Stimulated activated naive CD8-positive, alpha-beta T cell treated with anti-CD3 and anti-CD28 coated beads, Interleukin-15, Interleukin-2, amounts not matched to agents 100 ng/mL and 50 ng/mL, for 24 hours (primary cell): ENCODE measurements at regions not wholly inside any gene's neighbourhood (a gene's known extent, or its start where the extent isn't known, plus 50 kb on each side); places are given as distances from the start of the nearest gene placed in this dataset.

Experiments
- H3K27ac Mint-ChIP-seq: one replicate; pipeline ENCODE4 v1.8.0; 2021; ENCODE audit warnings: mild to moderate bottlenecking, mixed read lengths
- H3K27me3 Mint-ChIP-seq: one replicate; pipeline ENCODE4 v1.8.0; 2021; ENCODE audit warnings: mixed read lengths
- H3K36me3 Mint-ChIP-seq: one replicate; pipeline ENCODE4 v1.8.0; 2021; ENCODE audit warnings: low read depth, mixed read lengths
- H3K4me1 Mint-ChIP-seq: one replicate; pipeline ENCODE4 v1.8.0; 2021; ENCODE audit warnings: low read depth, mixed read lengths
- H3K4me3 Mint-ChIP-seq: one replicate; pipeline ENCODE4 v1.8.0; 2021; ENCODE audit warnings: mild to moderate bottlenecking, mixed read lengths
- H3K9me3 Mint-ChIP-seq: one replicate; pipeline ENCODE4 v1.8.0; 2021; ENCODE audit warnings: mixed read lengths

DNA sequence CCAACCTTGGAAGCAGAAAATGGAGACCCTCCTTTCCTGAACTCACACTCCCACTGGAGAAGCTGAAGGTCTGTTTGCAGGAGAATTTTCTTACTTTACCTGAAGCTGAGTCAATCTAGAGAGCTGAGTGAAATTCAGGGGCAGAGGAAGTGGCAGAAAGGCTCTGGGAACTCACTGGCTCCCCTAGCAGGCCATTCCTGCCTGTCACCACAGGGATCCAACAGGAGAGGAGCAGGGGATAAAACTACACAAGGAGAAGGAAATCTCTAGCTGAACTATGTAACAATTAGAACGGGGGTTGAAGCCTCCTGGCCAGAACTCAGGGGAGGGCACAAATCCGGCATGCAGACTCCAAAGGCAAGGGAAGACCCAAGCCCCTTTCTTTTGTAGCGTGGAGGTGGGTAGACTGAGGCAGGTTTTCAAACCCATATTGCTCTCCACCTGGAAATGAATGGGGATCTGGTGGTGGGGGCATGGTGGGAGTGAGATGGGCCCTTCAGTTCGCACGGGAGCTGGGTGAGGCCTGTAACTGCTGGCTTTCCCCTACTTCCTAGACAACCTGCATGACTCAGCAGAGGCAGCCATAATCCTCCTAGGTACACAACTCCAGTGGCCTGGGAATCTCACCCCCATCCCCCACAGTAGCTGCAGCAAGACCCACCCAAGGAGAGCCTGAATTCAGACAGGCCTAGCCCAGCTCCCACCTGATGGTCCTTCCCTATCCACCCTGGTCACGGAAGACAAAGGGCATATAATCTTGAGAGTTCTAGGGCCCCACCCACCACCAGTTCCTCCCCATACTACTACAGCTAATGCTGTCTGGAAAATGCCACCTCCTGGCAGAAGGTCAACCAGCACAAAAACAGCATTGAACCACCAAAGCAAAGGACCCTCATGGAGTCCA, 158.1 kb downstream of the LTN1 start:
- no peaks in the 10 kb centered on the region for H3K36me3 Mint-ChIP-seq
- H3K27ac Mint-ChIP-seq: no peak overlapping the region
- peaks cover 72% of the 10 kb centered on the region for H3K4me1 Mint-ChIP-seq
- H3K4me3 Mint-ChIP-seq: no peak overlapping the region
- no peaks in the 10 kb centered on the region for H3K27me3 Mint-ChIP-seq
- no peaks in the 10 kb centered on the region for H3K9me3 Mint-ChIP-seq

- Mint-ChIP-seq H3K4me1 (peaks cover 72% of the 10 kb centered on the region), H3K4me3 (no peak overlapping the region), H3K27ac (no peak overlapping the region), H3K9me3 (no peaks in the 10 kb centered on the region), H3K36me3 (no peaks in the 10 kb centered on the region), H3K27me3 (no peaks in the 10 kb centered on the region)
These were observed 159.1 kb downstream of the LTN1 start for GRCh38 chr21:28833609-28834008.

- H3K36me3 Mint-ChIP-seq: no peaks in the 10 kb centered on the region
- H3K27me3 Mint-ChIP-seq: no peaks in the 10 kb centered on the region
- H3K9me3 Mint-ChIP-seq: no peaks in the 10 kb centered on the region
- H3K4me3 Mint-ChIP-seq: no peak overlapping the region
- H3K27ac Mint-ChIP-seq: no peak overlapping the region
- peaks cover 72% of the 10 kb centered on the region for H3K4me1 Mint-ChIP-seq
These were observed 159.5 kb downstream of the LTN1 start for GRCh38 chr21:28833182-28833581.

DNA sequence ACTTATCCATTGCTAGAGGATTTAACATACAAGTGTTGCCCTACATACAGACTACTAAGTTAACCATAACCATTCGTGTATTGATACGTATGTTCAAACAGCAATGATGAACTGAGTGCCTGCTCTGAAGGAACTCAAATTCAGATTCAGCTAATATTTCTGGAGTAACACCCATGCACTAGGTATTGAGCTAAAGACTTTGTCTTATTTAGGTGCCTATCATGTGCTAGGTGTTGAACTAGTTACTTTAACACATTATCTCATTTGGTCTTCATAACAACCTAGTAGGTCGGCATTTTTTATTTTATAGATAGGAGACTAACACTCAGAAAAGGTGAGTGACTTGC, 160.0 kb downstream of the LTN1 start:
- no peak overlapping the region for H3K4me3 Mint-ChIP-seq
- no peaks in the 10 kb centered on the region for H3K36me3 Mint-ChIP-seq
- H3K27ac Mint-ChIP-seq: peak overlapping the region; percentile 80
- no peaks in the 10 kb centered on the region for H3K9me3 Mint-ChIP-seq
- peaks cover 68% of the 10 kb centered on the region for H3K4me1 Mint-ChIP-seq
- H3K27me3 Mint-ChIP-seq: no peaks in the 10 kb centered on the region

DNA sequence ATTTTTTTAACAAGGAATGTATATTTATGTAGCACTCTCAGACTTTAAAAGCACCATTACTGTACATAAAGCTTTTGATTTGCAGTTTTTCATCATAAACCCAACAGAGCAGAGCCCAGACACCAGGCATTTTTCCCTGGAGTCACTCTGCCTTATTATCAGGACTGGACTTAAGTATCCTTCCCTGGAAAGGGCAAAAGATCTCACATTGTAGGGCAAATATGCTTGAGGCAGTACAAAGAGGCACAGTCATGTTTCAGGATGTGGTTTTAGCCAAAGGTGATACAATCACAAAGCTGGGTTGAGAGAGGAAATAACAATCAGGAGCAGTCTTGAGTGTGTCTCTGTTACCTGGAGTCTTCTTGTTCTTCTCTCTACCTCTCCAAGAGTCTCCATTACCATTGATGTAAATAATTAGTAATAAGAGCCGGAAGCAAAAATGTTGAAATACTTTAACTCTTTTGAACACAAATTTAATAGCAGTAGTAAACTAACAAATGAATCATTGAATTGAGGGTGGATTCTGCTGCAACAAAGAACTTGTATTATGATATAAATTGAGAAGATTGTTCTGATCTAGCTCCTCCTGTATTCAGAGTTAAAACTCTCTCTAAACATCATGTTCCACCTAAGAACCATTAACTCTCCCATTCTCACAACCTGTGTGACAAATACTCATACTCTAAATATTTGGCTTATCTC, 160.5 kb downstream of the LTN1 start:
- Mint-ChIP-seq H3K4me1 (peaks cover 63% of the 10 kb centered on the region), H3K36me3 (no peaks in the 10 kb centered on the region)

GRCh38 chr21:28828981-28829380, 163.7 kb downstream of the LTN1 start:
- H3K27me3 Mint-ChIP-seq: no peaks in the 10 kb centered on the region
- no peak overlapping the region for H3K27ac Mint-ChIP-seq
- H3K4me1 Mint-ChIP-seq: peaks cover 31% of the 10 kb centered on the region
- H3K9me3 Mint-ChIP-seq: no peaks in the 10 kb centered on the region
- H3K4me3 Mint-ChIP-seq: no peak overlapping the region
- no peaks in the 10 kb centered on the region for H3K36me3 Mint-ChIP-seq

More for the DNA sequence above, 160.5 kb downstream of the LTN1 start:
- no peaks in the 10 kb centered on the region for H3K27me3 Mint-ChIP-seq
- peak overlapping the region; percentile 42 for H3K4me3 Mint-ChIP-seq
- peak overlapping the region; percentile 80 for H3K27ac Mint-ChIP-seq
- no peaks in the 10 kb centered on the region for H3K9me3 Mint-ChIP-seq

DNA sequence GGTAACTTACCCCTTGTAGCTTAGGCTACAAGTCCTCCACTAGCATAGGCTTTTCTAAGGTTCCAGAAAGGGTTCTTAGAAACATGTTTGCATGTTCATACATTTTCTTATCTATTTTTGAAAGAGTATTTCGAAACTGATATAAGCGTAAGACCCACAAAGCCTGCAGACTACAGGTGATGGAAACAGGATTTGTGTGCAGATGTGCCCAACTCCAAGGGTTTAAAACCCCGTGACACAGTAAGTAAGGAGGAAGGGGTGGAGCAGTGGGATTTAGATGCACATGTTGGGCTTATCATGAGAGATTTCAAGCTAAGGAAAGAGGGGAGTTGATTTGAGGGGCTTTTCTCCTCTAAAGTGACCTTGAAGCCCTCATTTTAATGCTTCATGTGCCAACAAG, 164.7 kb downstream of the LTN1 start:
- peaks cover 22% of the 10 kb centered on the region for H3K4me1 Mint-ChIP-seq
- no peaks in the 10 kb centered on the region for H3K27me3 Mint-ChIP-seq
- H3K4me3 Mint-ChIP-seq: no peak overlapping the region
- H3K9me3 Mint-ChIP-seq: no peaks in the 10 kb centered on the region
- H3K36me3 Mint-ChIP-seq: no peaks in the 10 kb centered on the region
- no peak overlapping the region for H3K27ac Mint-ChIP-seq

- Mint-ChIP-seq H3K4me1 (peaks cover 16% of the 10 kb centered on the region), H3K27me3 (no peaks in the 10 kb centered on the region), H3K27ac (no peak overlapping the region), H3K36me3 (no peaks in the 10 kb centered on the region), H3K9me3 (no peaks in the 10 kb centered on the region), H3K4me3 (no peak overlapping the region)
These were observed 165.3 kb downstream of the LTN1 start for GRCh38 chr21:28827422-28827821.

GRCh38 chr21:28826569-28826968, 166.1 kb downstream of the LTN1 start:
- H3K4me3 Mint-ChIP-seq: no peak overlapping the region
- no peaks in the 10 kb centered on the region for H3K36me3 Mint-ChIP-seq
- no peak overlapping the region for H3K27ac Mint-ChIP-seq
- no peaks in the 10 kb centered on the region for H3K9me3 Mint-ChIP-seq
- no peaks in the 10 kb centered on the region for H3K27me3 Mint-ChIP-seq
- peaks cover 7% of the 10 kb centered on the region for H3K4me1 Mint-ChIP-seq

DNA sequence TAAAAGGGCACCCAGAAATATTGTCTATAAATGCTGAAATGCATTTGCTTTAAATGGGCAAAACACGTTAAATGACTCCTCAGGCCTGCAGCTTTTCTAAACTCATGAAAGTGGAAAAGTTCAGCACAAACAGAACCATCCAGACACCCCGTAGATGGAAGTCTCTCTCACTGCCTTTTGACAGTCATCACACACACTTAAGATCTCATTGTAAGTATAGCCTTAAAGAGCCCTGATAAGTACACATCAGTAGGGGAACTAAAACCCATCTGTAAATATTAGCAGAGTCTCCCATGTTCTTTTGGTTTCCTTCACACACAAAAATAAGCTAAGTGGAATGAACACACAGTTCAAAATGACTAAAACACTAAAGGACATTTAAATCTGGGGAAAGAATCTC, 166.7 kb downstream of the LTN1 start:
- H3K27me3 Mint-ChIP-seq: no peaks in the 10 kb centered on the region
- H3K9me3 Mint-ChIP-seq: no peaks in the 10 kb centered on the region
- no peaks in the 10 kb centered on the region for H3K36me3 Mint-ChIP-seq
- no peak overlapping the region for H3K4me3 Mint-ChIP-seq
- H3K27ac Mint-ChIP-seq: no peak overlapping the region
- peaks cover 3% of the 10 kb centered on the region for H3K4me1 Mint-ChIP-seq

DNA sequence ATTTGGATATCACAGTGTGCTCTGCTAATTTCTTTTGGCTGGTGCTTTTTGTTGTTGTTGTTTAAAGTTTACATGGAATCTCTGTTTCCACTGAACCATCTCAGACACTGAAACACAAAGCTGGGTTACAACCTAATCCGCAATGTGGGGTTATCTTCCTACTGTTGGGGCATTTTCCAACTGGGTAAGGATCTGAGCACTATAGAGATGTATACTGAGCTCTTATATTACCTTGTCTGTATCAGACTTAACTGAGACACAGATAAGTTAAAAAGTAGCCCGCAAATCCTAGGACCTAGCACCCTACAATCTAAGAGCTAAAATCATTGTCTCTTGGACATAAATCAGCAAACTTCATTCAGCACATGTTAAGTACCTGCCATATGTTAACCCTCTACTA, 169.2 kb downstream of the LTN1 start:
- Mint-ChIP-seq H3K27ac (no peak overlapping the region), H3K4me1 (no peaks in the 10 kb centered on the region), H3K27me3 (no peaks in the 10 kb centered on the region), H3K4me3 (no peak overlapping the region), H3K36me3 (no peaks in the 10 kb centered on the region), H3K9me3 (no peaks in the 10 kb centered on the region)

DNA sequence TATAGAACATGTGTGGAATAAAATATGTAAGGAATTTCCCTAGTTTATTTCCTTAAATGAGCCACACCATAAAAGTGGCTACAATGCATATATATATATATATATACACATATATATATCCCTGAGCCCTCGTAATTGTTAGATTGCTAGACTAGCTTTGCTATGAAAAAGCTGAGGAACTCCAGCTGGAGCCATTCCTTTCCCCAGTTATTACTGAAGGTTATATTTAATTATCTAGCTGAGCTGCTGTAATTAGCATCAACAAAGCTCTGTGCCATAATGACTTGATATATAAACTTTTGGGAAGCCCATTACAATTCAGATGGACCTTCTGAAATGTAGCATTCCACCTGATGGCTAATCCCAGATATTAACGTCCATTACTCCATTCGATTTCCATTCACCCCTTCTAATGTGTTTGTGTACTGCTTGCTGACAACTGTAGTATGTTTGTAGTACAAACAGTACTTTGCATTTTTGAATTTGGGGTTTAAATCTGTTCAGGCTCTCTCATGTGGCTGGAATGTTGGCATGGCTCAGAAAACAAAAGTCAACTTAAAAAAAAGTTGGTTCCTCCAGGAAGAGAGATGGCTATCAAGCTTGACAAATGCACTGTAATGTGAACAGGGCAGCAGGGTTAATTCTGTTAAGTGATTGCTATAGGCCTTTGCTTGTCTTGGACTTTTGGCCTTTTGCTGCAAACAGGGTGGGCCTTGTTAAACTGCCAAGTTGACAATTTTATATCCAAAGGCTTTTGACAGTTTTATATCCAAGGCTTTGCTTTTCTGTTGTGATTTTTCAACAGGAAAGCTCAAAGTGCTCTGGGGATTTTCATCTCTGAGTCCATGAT, 170.0 kb downstream of the LTN1 start:
- H3K9me3 Mint-ChIP-seq: no peaks in the 10 kb centered on the region
- no peaks in the 10 kb centered on the region for H3K27me3 Mint-ChIP-seq
- no peaks in the 10 kb centered on the region for H3K36me3 Mint-ChIP-seq
- no peak overlapping the region for H3K27ac Mint-ChIP-seq
- H3K4me1 Mint-ChIP-seq: no peaks in the 10 kb centered on the region
- H3K4me3 Mint-ChIP-seq: no peak overlapping the region

DNA sequence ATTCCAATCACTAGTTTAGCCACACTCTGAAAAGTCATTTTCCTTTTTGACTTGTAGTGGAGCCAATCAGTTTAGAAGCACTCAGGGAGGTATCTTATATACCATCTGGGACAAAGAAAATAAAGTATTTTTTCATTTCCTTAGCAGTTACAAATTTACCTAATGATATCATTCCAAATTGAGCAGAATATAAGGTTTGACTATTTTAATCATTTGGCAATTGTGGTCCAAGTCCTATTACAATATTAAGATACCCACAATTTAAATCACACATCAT, 170.6 kb downstream of the LTN1 start:
- no peak overlapping the region for H3K27ac Mint-ChIP-seq
- no peaks in the 10 kb centered on the region for H3K9me3 Mint-ChIP-seq
- no peak overlapping the region for H3K4me3 Mint-ChIP-seq
- no peaks in the 10 kb centered on the region for H3K36me3 Mint-ChIP-seq
- H3K27me3 Mint-ChIP-seq: no peaks in the 10 kb centered on the region
- H3K4me1 Mint-ChIP-seq: no peaks in the 10 kb centered on the region

- H3K36me3 Mint-ChIP-seq: no peaks in the 10 kb centered on the region
- H3K4me3 Mint-ChIP-seq: no peak overlapping the region
- no peak overlapping the region for H3K27ac Mint-ChIP-seq
- H3K27me3 Mint-ChIP-seq: no peaks in the 10 kb centered on the region
- H3K4me1 Mint-ChIP-seq: no peaks in the 10 kb centered on the region
- no peaks in the 10 kb centered on the region for H3K9me3 Mint-ChIP-seq
These were observed 171.2 kb downstream of the LTN1 start for GRCh38 chr21:28821276-28822122.
